Sigmoid colon (tissue), 6 donors: ENCODE measurements at regions not wholly inside any gene's neighbourhood (a gene's known extent, or its start where the extent isn't known, plus 50 kb on each side); places are given as distances from the start of the nearest gene placed in this dataset.

Experiments
- DNase-seq: peaks from one replicate; pipeline ENCODE4 v3.0.0-alpha.2; 2019
- H3K27ac ChIP-seq, 4 donors: fragments of 200-600 bp; sonication (generic); one replicate each; pipeline ENCODE4 v1.5.1; 2016 to 2019; ENCODE audit warnings: mild to moderate bottlenecking in 1 of 4
- H3K27me3 ChIP-seq, 3 donors: fragments of 200-600 bp; sonication (generic); one replicate each; pipeline ENCODE4 v1.5.1; 2019; ENCODE audit warnings: mild to moderate bottlenecking in 1 of 3
- H3K36me3 ChIP-seq, 4 donors: fragments of 200-600 bp; sonication (generic); one replicate each; pipeline ENCODE4 v1.5.1; 2016 to 2019
- H3K4me1 ChIP-seq, 4 donors: fragments of 200-600 bp; sonication (generic); one replicate each; pipeline ENCODE4 v1.5.1; 2017 to 2019
- H3K4me3 ChIP-seq, 4 donors: fragments of 200-600 bp; sonication (generic); one replicate each; pipeline ENCODE4 v1.5.1; 2017 to 2019; ENCODE audit warnings: mild to moderate bottlenecking in 2 of 4, moderate library complexity in 1 of 4
- H3K9me3 ChIP-seq, 4 donors: fragments of 200-600 bp in 3 of 4; sonication (generic) in 3 of 4; one replicate each; pipeline versions ENCODE4 v1.5.1 to v1.6.1; 2013 to 2019
- CTCF ChIP-seq, 4 experiments: fragments of 450-650 bp in 3 of 4; fragments of 200-600 bp in 1 of 4; IDR thresholded peaks; one replicate each; pipeline ENCODE4 v1.5.1; 2016 to 2019; ENCODE audit warnings: antibody characterized with exemption in 4 of 4, mild to moderate bottlenecking in 3 of 4, moderate library complexity in 2 of 4
- EP300 ChIP-seq, 4 donors: sonication (generic); formaldehyde crosslinking; IDR thresholded peaks; one replicate each; pipeline ENCODE4 v1.6.1; 2017; ENCODE audit warnings: antibody characterized with exemption in 4 of 4
- POLR2A ChIP-seq, 2 donors: fragments of 450-650 bp; IDR thresholded peaks; one replicate each; pipeline ENCODE4 v1.6.1; 2016; ENCODE audit warnings: antibody characterized with exemption in 2 of 2, mild to moderate bottlenecking in 2 of 2, moderate library complexity in 2 of 2
- POLR2AphosphoS5 ChIP-seq, 4 donors: sonication (generic); formaldehyde crosslinking; IDR thresholded peaks; one replicate each; pipeline ENCODE4 v1.6.1; 2017; ENCODE audit warnings: antibody characterized with exemption in 4 of 4
- WGBS, 2 donors: extraction: QIAGEN DNeasy Blood & Tissue Kit; methylation state at CpG; one replicate each; pipeline ENCODE4 v1.1.7; 2013; 5-methylcytosine and 5-hydroxymethylcytosine counted together
- intact Hi-C: fragments of 100-400 bp; cut with DNase I; formaldehyde crosslinking; loops from one replicate; pipeline ENCODE4 v1.15.1; 2023
- donor health status: healthy with polysubstance abuse.
- donor health status: healthy.

- intact Hi-C loops = no loop called here
- Histone ChIP-seq H3K36me3 (no peaks in the 10 kb centered on the region), H3K27me3 (no peaks in the 10 kb centered on the region), H3K9me3 (no peaks in the 10 kb centered on the region), H3K4me1 (no peaks in the 10 kb centered on the region), H3K4me3 (no peak overlapping the region), H3K27ac (no peak overlapping the region)
- 81 to 85% methylated on average over 11 of the region's 11 CpGs for WGBS, 2 donors
- no peak for TF ChIP-seq CTCF (IDR thresholded peaks at IDR 0.05)
- no peak for DNase-seq
Measured at GRCh38 chr11:112719736-112720525, 241.3 kb upstream of the NCAM1 start.

- Histone ChIP-seq H3K4me1 (no peaks in the 10 kb centered on the region), H3K36me3 (no peaks in the 10 kb centered on the region), H3K27ac (no peak overlapping the region), H3K27me3 (no peaks in the 10 kb centered on the region), H3K4me3 (no peak overlapping the region), H3K9me3 (no peaks in the 10 kb centered on the region)
- TF ChIP-seq EP300 (IDR thresholded peaks at IDR 0.05) (no peak), POLR2AphosphoS5 (IDR thresholded peaks at IDR 0.05) (no peak), POLR2A (IDR thresholded peaks at IDR 0.05) (no peak), CTCF (IDR thresholded peaks at IDR 0.05) (no peak)
- DNase-seq = no peak
- 55 to 74% methylated on average over 2 of the region's 2 CpGs for WGBS, 2 donors
- intact Hi-C loops = no loop called here
Measured at GRCh38 chr11:112722148-112722547, 239.1 kb upstream of the NCAM1 start.

GRCh38 chr11:112722876-112723275 lies 238.3 kb upstream of the NCAM1 start:
- H3K36me3 ChIP-seq = no peaks in the 10 kb centered on the region
- no peaks in the 10 kb centered on the region for H3K27me3 ChIP-seq
- H3K27ac ChIP-seq = no peak overlapping the region
- H3K4me3 ChIP-seq = no peak overlapping the region
- no peak for DNase-seq
- TF ChIP-seq POLR2AphosphoS5 (IDR thresholded peaks at IDR 0.05) (no peak), POLR2A (IDR thresholded peaks at IDR 0.05) (no peak), CTCF (IDR thresholded peaks at IDR 0.05) (no peak), EP300 (IDR thresholded peaks at IDR 0.05) (no peak)
- WGBS, 2 donors = 71 to 79% methylated on average over 4 of the region's 4 CpGs
- no peaks in the 10 kb centered on the region for H3K9me3 ChIP-seq
- H3K4me1 ChIP-seq = no peaks in the 10 kb centered on the region
- intact Hi-C loops = no loop called here

DNA sequence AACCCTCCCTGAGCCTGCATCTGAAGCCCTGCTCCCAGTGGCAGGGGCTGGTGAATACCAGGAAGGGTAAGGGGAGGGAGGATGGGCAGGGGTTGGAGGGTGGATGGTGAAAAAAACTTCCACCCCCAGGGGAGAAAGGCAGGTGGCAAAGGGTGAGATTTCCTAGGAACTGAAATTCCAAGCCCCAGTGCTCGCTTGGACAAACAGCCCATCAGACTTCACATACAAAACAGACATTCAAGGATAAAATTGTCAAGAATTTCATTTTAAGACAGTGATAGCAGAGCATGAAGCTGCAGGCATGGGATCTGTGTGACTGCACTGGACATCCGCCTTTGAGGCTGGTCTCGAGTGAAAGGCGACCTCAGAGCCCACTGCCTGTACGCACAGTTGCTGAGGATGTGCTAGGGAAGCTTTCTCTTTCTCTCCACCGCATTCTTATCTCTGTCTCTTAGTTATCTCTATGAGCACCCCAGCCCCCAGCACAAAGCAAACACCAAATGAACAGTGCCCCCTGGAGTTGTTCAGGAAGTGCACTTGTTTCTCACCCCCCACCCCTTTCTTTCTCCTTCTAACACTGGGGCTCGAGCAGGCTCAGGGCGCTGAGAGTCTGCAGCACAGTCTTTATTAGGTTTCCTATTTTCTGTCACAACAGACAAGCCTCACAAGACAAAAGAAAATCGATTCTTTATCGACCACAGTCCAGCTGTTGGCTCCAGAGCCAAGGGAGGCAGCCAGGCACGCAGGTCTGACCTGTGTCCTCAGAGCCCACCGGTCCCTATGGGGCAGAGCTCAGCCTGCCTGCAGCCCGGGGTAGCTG lies 237.3 kb upstream of the NCAM1 start:
- no peaks in the 10 kb centered on the region for H3K4me1 ChIP-seq
- 65 to 78% methylated on average over 13 of the region's 13 CpGs for WGBS, 2 donors
- no peak for DNase-seq
- no peak overlapping the region for H3K27ac ChIP-seq
- no peaks in the 10 kb centered on the region for H3K27me3 ChIP-seq
- TF ChIP-seq EP300 (IDR thresholded peaks at IDR 0.05) (no peak), CTCF (IDR thresholded peaks at IDR 0.05) (no peak), POLR2AphosphoS5 (IDR thresholded peaks at IDR 0.05) (no peak), POLR2A (IDR thresholded peaks at IDR 0.05) (no peak)
- no peaks in the 10 kb centered on the region for H3K9me3 ChIP-seq
- H3K36me3 ChIP-seq = no peaks in the 10 kb centered on the region
- H3K4me3 ChIP-seq = no peak overlapping the region
- intact Hi-C loops = no loop called here
